GM21423 (cell line): ENCODE measurements at regions not wholly inside any gene's neighbourhood (a gene's known extent, or its start where the extent isn't known, plus 50 kb on each side); places are given as distances from the start of the nearest gene placed in this dataset.

Experiments
- ATAC-seq: cut with Tn5 transposase; IDR thresholded peaks from one replicate; pipeline ENCODE4 v1.9.1; 2021; ENCODE audit warnings: mild to moderate bottlenecking, moderate library complexity; ENCODE audit not compliant: unreplicated experiment

GRCh38 chr4:145251391-145251790 lies 71.0 kb upstream of the OTUD4 start:
- no peak for ATAC-seq

- ATAC-seq, result no peak
Measured at GRCh38 chr4:145248971-145249370, 68.6 kb upstream of the OTUD4 start.

- no peak for ATAC-seq
Measured at GRCh38 chr4:145248502-145248901, 68.1 kb upstream of the OTUD4 start.

GRCh38 chr4:145234091-145234706 lies 53.8 kb upstream of the OTUD4 start:
- ATAC-seq, result peak; percentile 97

GRCh38 chr4:145231906-145232700 lies 51.7 kb upstream of the OTUD4 start:
- ATAC-seq, result no peak

- no peak for ATAC-seq
Measured at GRCh38 chr4:145230726-145231125, 50.3 kb upstream of the OTUD4 start.
